Daoy (cell line): ENCODE measurements at regions not wholly inside any gene's neighbourhood (a gene's known extent, or its start where the extent isn't known, plus 50 kb on each side); places are given as distances from the start of the nearest gene placed in this dataset.
"Not testable (repeated sequence)": the region's sequence is repeated elsewhere in the genome, so short reads cannot be mapped to it uniquely, and the experiment has no call there.

ENCODE experiments used
- DNase-seq: peaks from one replicate; pipeline ENCODE4 v3.0.0-alpha.2; 2015; ENCODE audit warnings: low read depth

DNA sequence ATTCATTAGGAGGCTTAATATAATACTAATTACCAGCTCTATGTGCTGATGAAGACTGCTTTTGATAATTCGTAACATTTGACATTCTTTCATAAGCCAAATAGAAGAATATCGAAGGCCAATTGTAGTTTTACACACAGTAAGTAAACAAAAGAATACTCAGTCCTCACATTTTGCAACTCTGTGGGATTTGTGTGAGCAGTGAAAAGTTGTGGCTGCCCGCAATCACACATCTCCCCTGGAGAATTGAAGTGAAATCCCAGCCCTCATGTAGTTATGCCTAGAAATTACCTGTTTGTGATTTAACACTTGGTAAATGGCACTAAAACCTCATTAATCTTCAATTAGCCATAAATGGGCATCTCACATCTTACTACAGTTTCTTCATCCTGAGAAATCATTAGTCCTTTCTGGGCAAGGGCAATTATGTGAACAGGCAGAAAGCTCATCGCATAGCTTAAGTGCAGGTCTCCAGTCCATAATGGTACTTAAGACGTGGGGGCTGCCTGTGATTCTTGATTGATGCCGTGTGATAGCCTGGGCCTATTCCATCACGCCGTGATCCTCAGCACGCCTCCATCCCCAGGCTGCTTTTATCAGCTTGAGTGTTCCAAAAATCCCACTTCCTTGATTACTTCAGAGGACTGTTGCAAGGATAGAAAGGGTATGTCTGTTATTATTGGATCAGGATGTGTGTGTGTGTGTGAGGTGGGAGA is 97.9 kb upstream of the METTL14 start:
- no peak for DNase-seq

DNA sequence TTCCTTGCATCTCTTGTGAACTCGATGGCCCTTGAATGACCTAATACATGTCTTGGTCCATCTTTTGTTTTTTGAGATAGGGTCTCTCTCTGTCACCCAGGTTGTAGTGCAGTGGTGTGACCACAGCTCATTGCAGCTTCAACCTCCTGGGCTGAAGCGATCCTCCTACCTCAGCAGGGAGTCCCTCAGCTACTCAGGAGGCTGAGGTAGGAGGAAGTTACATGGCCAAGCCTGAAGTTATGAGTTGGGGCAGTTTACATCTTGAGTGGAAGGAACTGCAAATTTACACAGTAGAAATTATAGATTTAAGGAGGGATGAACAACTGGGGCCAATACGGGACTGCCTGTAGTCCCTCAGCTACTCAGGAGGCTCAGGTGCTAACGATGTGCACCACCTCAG is 97.2 kb upstream of the METTL14 start:
- DNase-seq: no peak

DNA sequence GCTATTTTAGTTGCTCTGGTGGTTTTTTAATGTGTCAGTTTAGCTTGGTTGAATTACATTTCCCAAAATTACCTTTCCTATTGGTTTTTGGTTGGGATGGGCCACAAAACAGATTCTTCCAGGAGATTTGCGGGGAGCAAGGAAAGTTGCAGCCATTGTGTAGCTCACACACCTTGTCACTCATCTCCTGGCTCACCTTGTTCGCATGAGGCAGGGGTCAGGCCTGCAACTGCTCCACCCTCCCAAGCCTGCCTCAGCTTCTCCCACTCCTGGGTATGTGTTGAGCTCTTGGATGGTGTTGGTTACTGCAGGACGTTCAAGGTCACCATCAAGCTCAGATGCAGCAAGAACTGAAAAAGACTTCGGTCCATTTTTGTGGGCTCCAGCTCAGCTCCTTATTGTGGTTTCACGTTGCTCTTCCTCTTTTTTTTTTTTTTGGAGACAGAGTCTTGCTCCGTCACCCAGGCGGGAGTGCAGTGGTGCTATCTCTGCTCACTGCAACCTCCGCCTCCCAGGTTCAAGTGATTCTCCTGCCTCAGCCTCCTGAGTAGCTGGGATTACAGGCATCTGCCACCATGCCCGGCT is 95.6 kb upstream of the METTL14 start:
- DNase-seq: no peak

DNA sequence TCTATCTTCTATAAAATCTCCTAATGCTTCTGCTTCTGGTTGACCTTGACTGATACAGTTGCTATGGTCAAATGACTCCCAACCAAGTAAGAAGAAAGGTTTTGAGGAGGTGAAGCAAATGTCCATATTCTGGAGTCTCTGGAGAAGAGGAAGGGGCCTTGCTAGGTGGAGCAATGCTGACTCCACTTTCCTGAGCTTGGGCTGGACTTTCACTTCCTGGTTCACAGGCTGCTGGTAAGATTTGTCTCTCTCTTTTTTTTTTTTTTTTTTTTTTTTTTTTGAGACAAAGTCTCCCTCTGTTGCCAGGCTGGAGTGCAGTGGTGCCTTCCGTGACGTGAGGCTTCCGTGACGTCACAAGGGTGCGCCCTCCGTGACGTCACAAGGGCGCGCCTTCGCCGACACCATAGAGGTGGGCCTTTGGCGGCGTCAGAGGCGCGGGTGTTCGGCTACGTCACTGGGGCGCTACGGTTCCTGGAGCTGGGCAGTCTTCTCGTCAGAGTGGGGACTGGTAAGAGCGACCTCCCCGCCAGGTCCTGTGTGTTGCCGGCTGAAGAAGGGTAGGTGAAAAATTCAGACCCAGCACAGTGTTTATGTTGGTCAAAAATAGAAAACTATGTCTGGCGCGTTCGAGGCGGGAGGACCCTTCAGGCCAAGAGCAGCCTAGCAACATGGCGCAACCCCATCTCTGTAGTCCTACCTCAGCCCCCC is 93.7 kb upstream of the METTL14 start:
- DNase-seq: peak; percentile 88

DNA sequence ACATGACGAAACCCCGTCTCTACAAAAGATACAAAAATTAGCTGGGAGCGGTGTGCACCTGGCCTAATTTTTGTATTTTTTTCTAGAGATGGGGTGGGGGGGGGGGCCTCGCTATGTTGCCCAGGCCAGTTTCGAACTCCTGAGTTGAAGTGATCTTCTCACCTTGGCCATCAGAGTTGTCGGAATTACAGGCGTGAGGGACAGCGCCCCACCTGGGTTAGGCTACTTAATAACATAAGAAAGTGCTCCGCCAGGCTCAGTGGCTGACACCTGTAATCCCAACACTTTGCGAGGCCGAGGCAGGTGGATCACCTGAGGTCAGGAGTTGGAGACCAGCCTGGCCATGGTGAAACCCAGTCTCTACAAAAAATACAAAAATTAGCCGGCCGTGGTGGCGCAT is 92.9 kb upstream of the METTL14 start:
- DNase-seq: not testable (repeated sequence)

DNA sequence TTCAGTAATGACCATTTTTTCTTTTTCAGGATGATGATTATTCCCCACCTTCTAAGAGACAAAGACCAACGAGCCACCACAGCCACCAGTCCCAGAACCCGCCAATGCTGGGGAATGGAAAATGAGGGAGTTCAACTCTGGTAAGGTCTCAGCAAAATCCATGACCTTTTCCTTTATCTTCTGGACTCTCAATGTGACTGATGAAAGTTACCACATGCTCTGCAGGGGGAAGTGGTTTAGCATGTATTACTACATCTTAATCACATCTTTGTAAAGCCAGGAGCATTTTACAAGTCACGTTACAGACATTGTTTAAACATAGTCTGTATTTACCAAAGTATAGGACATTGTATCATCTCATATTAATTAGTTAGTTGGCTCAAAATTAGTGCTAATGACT is 89.3 kb upstream of the METTL14 start:
- not testable (repeated sequence) for DNase-seq

DNA sequence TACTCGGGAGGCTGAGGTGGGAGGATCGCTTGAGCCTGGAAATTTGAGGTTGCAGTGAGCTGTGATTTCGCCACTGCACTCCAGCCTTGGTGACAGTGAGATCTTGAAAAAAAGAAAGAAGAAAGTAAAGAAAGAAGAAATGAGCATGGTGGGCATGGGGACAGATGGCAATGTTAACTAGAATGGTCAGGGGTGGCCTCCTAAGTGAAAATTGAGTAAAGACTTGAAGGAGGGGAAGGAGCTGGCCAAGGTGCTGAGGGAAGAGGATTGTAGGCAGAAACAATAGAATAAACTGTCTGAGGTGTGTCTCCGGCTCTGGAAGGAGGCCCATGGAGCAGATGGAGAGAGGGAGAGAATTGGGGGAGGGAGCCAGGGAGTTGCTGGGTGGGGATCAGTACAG is 60.1 kb upstream of the METTL14 start:
- DNase-seq: not testable (repeated sequence)

DNA sequence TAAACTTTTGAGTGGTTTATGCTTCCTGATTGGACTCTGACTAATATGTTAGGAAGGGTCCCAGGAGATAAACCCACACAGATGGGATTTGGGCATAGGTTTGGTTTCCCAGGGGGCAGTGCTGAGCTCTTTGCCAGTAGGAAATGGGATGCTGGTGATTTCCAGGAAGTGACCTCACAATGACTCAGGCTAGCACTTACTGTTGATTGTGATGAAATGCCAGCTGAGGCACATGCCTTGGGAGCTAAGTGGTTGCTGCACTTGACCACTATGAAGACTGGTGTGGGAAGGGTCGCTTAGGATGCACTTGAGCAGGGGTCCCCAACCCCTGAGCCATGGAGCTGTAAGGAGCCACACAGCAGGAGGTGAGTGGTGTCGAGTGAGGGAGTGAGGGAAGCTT is 55.5 kb upstream of the METTL14 start:
- peak; percentile 47 for DNase-seq

DNA sequence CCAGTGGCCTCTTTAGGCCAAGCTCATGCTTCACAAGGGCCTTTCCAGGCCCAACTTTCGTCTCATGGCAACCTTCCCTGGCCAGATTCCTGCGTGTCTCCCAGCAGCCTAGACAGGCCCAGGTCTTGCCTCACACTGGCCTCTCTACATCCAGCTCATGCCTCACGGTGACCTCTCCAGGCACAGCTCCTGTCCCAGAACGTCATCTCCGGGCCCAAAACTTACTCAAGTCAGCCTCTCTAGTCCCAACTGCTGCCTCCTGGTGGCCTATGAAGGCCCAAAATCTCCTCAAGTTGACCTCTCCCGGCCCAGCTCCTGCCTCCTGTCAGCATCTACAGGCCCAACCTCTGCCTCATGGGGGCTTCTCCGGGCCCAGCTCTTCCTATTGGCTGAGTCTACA is 54.3 kb upstream of the METTL14 start:
- DNase-seq: not testable (repeated sequence)

DNA sequence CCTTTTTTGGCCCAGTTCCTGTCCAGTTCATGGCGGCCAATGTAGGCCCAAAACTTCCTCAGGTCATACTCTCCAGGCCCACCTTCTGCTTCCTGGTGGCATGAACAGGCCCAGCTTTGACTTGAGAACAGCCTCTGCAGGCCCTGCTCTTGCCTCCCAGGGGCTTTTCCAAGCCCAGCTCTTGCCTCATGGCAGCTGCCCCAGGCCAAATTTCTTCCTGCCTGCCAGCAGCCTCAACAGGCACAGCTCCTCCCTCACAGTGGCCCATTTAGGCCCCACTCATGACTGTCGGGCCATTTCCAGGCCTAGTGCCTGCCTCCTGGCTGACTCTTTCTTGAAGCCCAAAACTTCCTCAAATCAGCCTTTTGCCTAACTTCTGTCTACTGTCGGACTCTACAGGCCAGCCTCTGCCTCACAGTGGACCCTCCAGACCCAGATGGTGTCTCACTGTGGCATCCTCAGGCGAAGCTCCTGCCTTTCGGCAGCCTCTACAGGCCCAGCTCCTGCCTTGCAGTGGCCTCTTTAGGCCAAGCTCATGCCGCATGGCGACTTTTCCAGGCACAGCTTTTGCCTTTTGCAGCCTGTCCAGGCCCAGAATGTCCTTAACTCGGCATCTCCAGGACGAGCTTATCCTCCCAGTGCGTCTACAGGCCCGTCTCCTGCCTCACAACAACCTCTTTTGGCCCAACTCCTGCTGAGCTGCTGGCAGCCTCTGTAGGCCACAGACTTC is 53.7 kb upstream of the METTL14 start:
- not testable (repeated sequence) for DNase-seq

DNA sequence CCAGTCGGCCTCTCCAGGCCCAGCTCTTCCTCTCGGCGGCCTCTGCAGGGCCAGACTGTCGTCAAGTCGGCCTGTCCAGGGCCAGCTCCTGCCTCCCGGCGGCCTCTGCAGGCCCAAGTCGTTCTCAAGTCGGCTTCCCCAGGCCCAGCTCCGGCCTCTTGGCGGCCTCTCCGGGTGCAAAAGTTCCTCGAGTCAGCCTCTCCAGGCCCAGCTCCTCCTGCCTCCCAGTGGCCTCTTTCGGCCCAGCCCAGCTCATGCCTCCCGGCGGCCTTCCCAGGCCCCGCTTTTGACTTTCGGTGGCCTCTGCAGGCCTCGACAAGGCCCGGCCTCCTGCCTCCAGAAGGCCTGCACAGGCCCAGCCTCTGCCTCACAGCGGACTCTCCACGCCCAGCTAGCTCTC is 51.7 kb upstream of the METTL14 start:
- not testable (repeated sequence) for DNase-seq

DNA sequence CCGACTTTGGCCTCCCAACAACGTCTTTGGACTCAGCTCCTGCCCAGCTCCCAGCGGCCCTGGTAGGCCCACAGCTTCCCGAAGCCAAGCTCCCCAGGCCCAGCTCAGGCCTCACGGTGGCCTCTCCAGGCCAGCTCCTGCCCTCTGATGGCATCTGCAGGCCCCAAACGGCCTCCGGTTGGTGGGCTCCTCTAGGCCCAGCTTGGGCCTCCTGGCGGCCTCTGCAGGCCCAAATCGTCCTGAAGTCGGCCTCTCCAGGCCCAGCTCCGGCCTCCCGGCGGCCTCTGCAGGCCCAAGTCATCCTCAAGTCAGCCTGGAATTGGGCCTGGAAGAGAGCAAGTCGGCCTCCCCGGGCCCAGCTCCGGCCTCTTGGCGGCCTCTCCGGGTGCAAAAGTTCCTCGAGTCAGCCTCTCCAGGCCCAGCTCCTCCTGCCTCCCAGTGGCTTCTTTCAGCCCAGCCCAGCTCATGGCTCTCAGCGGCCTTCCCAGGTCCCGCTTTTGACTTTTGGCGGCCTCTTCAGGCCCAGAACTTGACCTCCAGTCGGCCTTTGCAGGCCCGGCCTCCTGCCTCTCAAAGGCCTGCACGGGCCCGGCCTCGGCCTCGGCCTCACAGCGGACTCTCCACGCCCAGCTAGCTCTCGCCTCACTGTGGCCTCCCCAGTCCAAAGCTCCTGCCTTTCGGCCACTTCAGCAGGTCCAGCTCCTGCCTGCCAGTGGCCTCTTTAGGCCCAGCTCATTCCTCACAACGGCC is 50.9 kb upstream of the METTL14 start:
- DNase-seq: not testable (repeated sequence)
